Mesendoderm (in vitro differentiated cells): ENCODE measurements at regions not wholly inside any gene's neighbourhood (a gene's known extent, or its start where the extent isn't known, plus 50 kb on each side); places are given as distances from the start of the nearest gene placed in this dataset.
A peak's percentile ranks its signal among the peaks of the same experiment; 100 is the strongest.

Experiments
- DNase-seq: peaks from one replicate; pipeline ENCODE4 v3.0.0; 2013
- H2AK5ac ChIP-seq: 2 replicates; pipeline ENCODE4 v1.6.1; 2013; ENCODE audit warnings: low read length, inconsistent platforms
- H2BK120ac ChIP-seq: 2 replicates; pipeline ENCODE4 v1.6.1; 2013; ENCODE audit warnings: low read depth, mild to moderate bottlenecking, low read length, moderate library complexity, mixed read lengths
- H2BK15ac ChIP-seq: replicated peaks from 2 replicates; pipeline ENCODE4 v1.6.1; 2013; ENCODE audit warnings: low read depth, mild to moderate bottlenecking, moderate library complexity
- H2BK5ac ChIP-seq: 2 replicates; pipeline ENCODE4 v1.6.1; 2013; ENCODE audit warnings: low read length, inconsistent platforms
- H3K18ac ChIP-seq: 2 replicates; pipeline ENCODE4 v1.6.1; 2013; ENCODE audit warnings: mild to moderate bottlenecking, low read length, mixed read lengths
- H3K23ac ChIP-seq: one replicate; pipeline ENCODE4 v1.6.1; 2013; ENCODE audit warnings: low read length
- H3K27ac ChIP-seq: 2 replicates; pipeline ENCODE4 v1.5.1; 2013; ENCODE audit warnings: low read depth, mild to moderate bottlenecking, inconsistent platforms, low read length, moderate library complexity
- H3K27me3 ChIP-seq: 2 replicates; pipeline ENCODE4 v1.6.1; 2013; ENCODE audit warnings: low read length, control low read depth, mild to moderate bottlenecking, inconsistent platforms; ENCODE audit not compliant: insufficient read depth, poor library complexity
- H3K36me3 ChIP-seq: 2 replicates; pipeline ENCODE4 v1.6.1; 2013; ENCODE audit warnings: low read length, inconsistent platforms; ENCODE audit not compliant: control insufficient read depth, insufficient read depth
- H3K4ac ChIP-seq: one replicate; pipeline ENCODE4 v1.6.1; 2013; ENCODE audit warnings: low read depth, mild to moderate bottlenecking, low read length, moderate library complexity
- H3K4me1 ChIP-seq: 2 replicates; pipeline ENCODE4 v1.6.1; 2013; ENCODE audit warnings: low read depth, low read length, inconsistent platforms; ENCODE audit not compliant: control insufficient read depth
- H3K4me2 ChIP-seq: 2 replicates; pipeline ENCODE4 v1.6.1; 2013; ENCODE audit warnings: low read length
- H3K4me3 ChIP-seq: 2 replicates; pipeline ENCODE4 v1.5.1; 2013; ENCODE audit warnings: mild to moderate bottlenecking, low read length
- H3K56ac ChIP-seq: one replicate; pipeline ENCODE4 v1.6.1; 2013; ENCODE audit warnings: low read length
- H3K79me1 ChIP-seq: 2 replicates; pipeline ENCODE4 v1.6.1; 2013; ENCODE audit warnings: low read length, inconsistent platforms
- H3K79me2 ChIP-seq: 2 replicates; pipeline ENCODE4 v1.6.1; 2013; ENCODE audit warnings: mild to moderate bottlenecking, low read length; ENCODE audit not compliant: control insufficient read depth, insufficient read depth
- H3K9ac ChIP-seq: 2 replicates; pipeline ENCODE4 v1.6.1; 2013; ENCODE audit warnings: low read length, inconsistent platforms
- H4K5ac ChIP-seq: one replicate; pipeline ENCODE4 v1.6.1; 2013; ENCODE audit warnings: low read length
- H4K8ac ChIP-seq: one replicate; pipeline ENCODE4 v1.6.1; 2013; ENCODE audit warnings: low read depth, mild to moderate bottlenecking, control low read depth, low read length, moderate library complexity
- WGBS: extraction: QIAGEN DNeasy Blood & Tissue Kit; methylation state at CpG from one replicate; pipeline ENCODE4 v1.1.7; 2013; ENCODE audit warnings: low lambda C conversion rate, missing lambda C conversion rate; ENCODE audit not compliant: insufficient coverage; ENCODE audit errors: extremely low coverage; 5-methylcytosine and 5-hydroxymethylcytosine counted together

DNA sequence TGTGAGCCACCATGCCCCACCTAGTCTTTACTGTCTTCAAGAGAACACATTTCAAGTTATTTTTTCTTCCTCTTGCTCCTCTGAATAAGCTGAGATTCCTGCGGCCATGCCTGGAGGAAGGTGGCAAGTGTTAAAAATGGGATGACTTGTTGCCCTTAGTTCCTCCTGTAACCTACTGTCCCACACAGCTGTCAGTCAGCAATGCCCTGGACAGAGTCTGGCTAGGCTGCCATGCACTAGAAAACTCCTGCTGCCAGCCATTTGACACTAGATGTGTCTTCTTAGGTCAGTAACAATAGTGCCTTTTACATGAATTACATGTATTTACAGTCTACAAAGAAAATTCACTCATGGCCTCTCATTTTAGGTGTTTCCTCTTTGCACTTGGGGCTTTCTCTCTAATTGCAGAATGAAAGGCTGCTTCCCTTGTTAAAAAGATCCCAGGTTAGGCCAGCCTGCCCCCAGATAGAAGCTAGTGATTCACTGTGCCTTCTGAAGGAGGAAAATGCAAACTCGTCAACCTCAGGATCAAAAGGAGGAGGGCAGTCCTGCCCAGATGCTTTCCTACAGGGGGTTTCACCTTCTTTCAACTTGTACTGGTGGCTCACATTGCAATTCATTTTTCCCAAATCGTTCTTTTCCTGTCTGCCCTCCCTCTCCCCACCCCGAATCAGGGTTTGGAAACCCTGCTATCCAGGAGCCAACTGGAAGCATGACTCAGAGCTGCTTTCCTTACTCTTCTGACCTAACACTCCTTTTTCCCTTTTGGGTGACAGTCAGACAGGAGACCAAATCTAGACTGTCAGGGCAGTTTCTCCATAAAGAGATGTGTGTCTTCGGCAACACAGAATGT, 136.6 kb downstream of the SPAG6 start:
- H3K56ac ChIP-seq = no peak overlapping the region
- no peak overlapping the region for H3K9ac ChIP-seq
- no peak overlapping the region for H3K27ac ChIP-seq
- H3K79me1 ChIP-seq = no peaks in the 10 kb centered on the region
- H3K27me3 ChIP-seq = peaks cover 16% of the 10 kb centered on the region
- H2AK5ac ChIP-seq = no peak overlapping the region
- no CpG with 5 or more reads among the region's 5 CpGs for WGBS
- H3K4me3 ChIP-seq = no peak overlapping the region
- H3K79me2 ChIP-seq = no peaks in the 10 kb centered on the region
- DNase-seq = peak; percentile 13
- H4K5ac ChIP-seq = no peak overlapping the region
- no peaks in the 10 kb centered on the region for H3K4me1 ChIP-seq
- H2BK120ac ChIP-seq = no peak overlapping the region
- H3K4me2 ChIP-seq = no peak overlapping the region
- no peaks in the 10 kb centered on the region for H3K36me3 ChIP-seq
- no peak overlapping the region for H3K18ac ChIP-seq
- no peak overlapping the region for H2BK5ac ChIP-seq
- no peak overlapping the region for H3K4ac ChIP-seq
- H2BK15ac ChIP-seq = no peak overlapping the region
- no peak overlapping the region for H3K23ac ChIP-seq
- no peak overlapping the region for H4K8ac ChIP-seq

DNA sequence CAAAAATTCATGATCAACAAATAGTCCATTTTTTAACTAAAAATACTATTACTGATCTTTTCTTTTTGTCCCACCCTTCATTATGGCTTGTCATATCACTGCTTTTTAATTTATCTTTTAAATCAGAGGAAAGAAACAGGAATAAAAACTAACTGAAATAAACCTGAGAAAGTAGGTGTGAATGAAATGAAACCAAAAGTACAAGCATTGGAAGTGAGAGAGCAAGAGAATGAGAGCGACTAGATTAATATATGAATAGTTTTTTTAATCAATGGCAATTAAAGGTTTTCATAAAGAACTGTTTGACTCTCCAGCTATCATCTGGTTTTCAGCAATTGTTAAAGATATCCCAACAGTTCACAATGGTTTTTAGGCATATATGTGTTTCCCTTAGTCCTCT, 137.8 kb downstream of the SPAG6 start:
- H3K23ac ChIP-seq = no peak overlapping the region
- whole genome bisulfite sequencing = no CpG with 5 or more reads among the region's 1 CpG
- no peaks in the 10 kb centered on the region for H3K36me3 ChIP-seq
- no peak overlapping the region for H3K18ac ChIP-seq
- H3K4me1 ChIP-seq = no peaks in the 10 kb centered on the region
- H3K56ac ChIP-seq = no peak overlapping the region
- no peak overlapping the region for H4K8ac ChIP-seq
- no peaks in the 10 kb centered on the region for H3K79me2 ChIP-seq
- H3K4ac ChIP-seq = no peak overlapping the region
- no peak overlapping the region for H3K4me2 ChIP-seq
- H3K9ac ChIP-seq = no peak overlapping the region
- H3K4me3 ChIP-seq = no peak overlapping the region
- no peak for DNase-seq
- H2BK120ac ChIP-seq = no peak overlapping the region
- H3K79me1 ChIP-seq = no peaks in the 10 kb centered on the region
- H4K5ac ChIP-seq = no peak overlapping the region
- peaks cover 6% of the 10 kb centered on the region for H3K27me3 ChIP-seq
- no peak overlapping the region for H3K27ac ChIP-seq
- no peak overlapping the region for H2BK15ac ChIP-seq
- no peak overlapping the region for H2AK5ac ChIP-seq
- no peak overlapping the region for H2BK5ac ChIP-seq
